HepG2 (cell line): ENCODE measurements at regions not wholly inside any gene's neighbourhood (a gene's known extent, or its start where the extent isn't known, plus 50 kb on each side); places are given as distances from the start of the nearest gene placed in this dataset.
A peak's percentile ranks its signal among the peaks of the same experiment; 100 is the strongest.
"Not testable (repeated sequence)": the region's sequence is repeated elsewhere in the genome, so short reads cannot be mapped to it uniquely, and the experiment has no call there.

Experiments
- ATAC-seq: fragments of 200-7000 bp; cut with Tn5 transposase; 3 replicates; pipeline ENCODE4 v1.9.1; 2020; ENCODE audit warnings: mild to moderate bottlenecking, moderate library complexity
- BruUV-seq: library from RNA; stranded (reverse); fragments of 400-500 nt; replicated peaks from 2 replicates; lab custom pipeline; 2021; lab: Mats Ljungman, UMichigan
- CTCF ChIA-PET: fragments of 300-600 bp; formaldehyde crosslinking; extraction: SDS; loops from one replicate; lab custom pipeline; 2021; ENCODE audit warnings: low total read pairs, inconsistent platforms, low intra/inter-chr PET ratio; lab: Yijun Ruan, JAX
- POLR2A ChIA-PET: fragments of 350-600 bp; sonication (Branson Sonifier 250); formaldehyde crosslinking; loops from one replicate; lab custom pipeline; 2020; ENCODE audit warnings: antibody characterized with exemption, inconsistent platforms; lab: Yijun Ruan, JAX
- DNase-seq: peaks from one replicate; pipeline ENCODE4 v3.0.0-alpha.2; 2015; ENCODE audit warnings: low spot score
- FAIRE-seq: peaks from 3 replicates; lab custom pipeline; 2011; peaks lifted over from hg19 to GRCh38; lab: Jason Lieb, UNC
- H2AFZ ChIP-seq: one replicate; pipeline ENCODE4 v1.6.1; 2011; ENCODE audit warnings: low read length, inconsistent platforms
- H3K27ac ChIP-seq: fragments of 300-600 bp; 3 replicates; pipeline ENCODE4 v1.8.0; 2011; ENCODE audit warnings: mixed run types, mild to moderate bottlenecking, mixed read lengths, low read length, inconsistent platforms; ENCODE audit not compliant: insufficient read depth; ENCODE audit errors: extremely low read length
- H3K27me3 ChIP-seq, 2 experiments: fragments of 200-600 bp in 1 of 2; 2 replicates in 1 of 2; 3 replicates in 1 of 2; pipeline versions ENCODE4 v1.6.0 to v1.8.0; 2011; ENCODE audit warnings: low read length in 2 of 2, mild to moderate bottlenecking in 2 of 2, moderate library complexity in 2 of 2, inconsistent platforms in 1 of 2; ENCODE audit not compliant: insufficient read depth in 2 of 2, control insufficient read depth in 1 of 2
- H3K36me3 ChIP-seq, 2 experiments: fragments of 200-600 bp in 1 of 2; replicated peaks in 1 of 2; 2 replicates in 1 of 2; 3 replicates in 1 of 2; pipeline versions ENCODE4 v1.5.1 to v1.8.0; 2011; ENCODE audit warnings: low read length in 2 of 2, inconsistent platforms in 1 of 2; ENCODE audit not compliant: insufficient read depth in 2 of 2, control insufficient read depth in 1 of 2
- H3K4me1 ChIP-seq: 2 replicates; pipeline ENCODE4 v1.5.1; 2012; ENCODE audit warnings: low read length, inconsistent platforms; ENCODE audit not compliant: insufficient read depth
- H3K4me2 ChIP-seq: 2 replicates; pipeline ENCODE4 v1.6.0; 2011; ENCODE audit warnings: low read depth, low read length, inconsistent platforms
- H3K4me3 ChIP-seq, 3 experiments: fragments of 200-600 bp in 1 of 3; sonication (generic), shearing (Covaris generic) in 1 of 3; replicated peaks in 1 of 3; 2 replicates each; pipeline ENCODE4 v1.5.1; 2011 to 2016; ENCODE audit warnings: low read length in 3 of 3, inconsistent platforms in 2 of 3, low read depth in 2 of 3, mild to moderate bottlenecking in 2 of 3, control low read depth in 1 of 3, mixed read lengths in 1 of 3; ENCODE audit not compliant: insufficient read depth in 1 of 3
- H3K79me2 ChIP-seq: one replicate; pipeline ENCODE4 v1.6.1; 2011; ENCODE audit warnings: low read length, inconsistent platforms; ENCODE audit not compliant: insufficient read depth
- H3K9ac ChIP-seq: 2 replicates; pipeline ENCODE4 v1.6.0; 2011; ENCODE audit warnings: mild to moderate bottlenecking, low read depth, low read length, inconsistent platforms; ENCODE audit not compliant: insufficient read depth
- H3K9me3 ChIP-seq: 2 replicates; pipeline ENCODE4 v1.5.1; 2012; ENCODE audit warnings: mild to moderate bottlenecking, low read length
- H4K20me1 ChIP-seq: 2 replicates; pipeline ENCODE4 v1.6.0; 2011; ENCODE audit warnings: inconsistent platforms, mild to moderate bottlenecking, low read length, moderate library complexity; ENCODE audit not compliant: insufficient read depth
- JUN ChIP-seq: sonication (generic); formaldehyde crosslinking; IDR thresholded peaks from 2 replicates; pipeline ENCODE4 v1.4.0; 2020; ENCODE audit warnings: mild to moderate bottlenecking, missing genetic modification reagents
- POGZ ChIP-seq: sonication (generic); formaldehyde crosslinking; IDR thresholded peaks from 2 replicates; pipeline ENCODE4 v1.4.0; 2020; ENCODE audit warnings: mild to moderate bottlenecking, missing genetic modification reagents
- THAP11 ChIP-seq: IDR thresholded peaks from 2 replicates; pipeline ENCODE4 v1.6.1; 2016; ENCODE audit warnings: missing biosample characterization, missing genetic modification reagents
- YEATS2 ChIP-seq: sonication (generic); formaldehyde crosslinking; IDR thresholded peaks from 2 replicates; pipeline ENCODE4 v1.4.0; 2020; ENCODE audit warnings: missing genetic modification reagents, borderline replicate concordance
- ZBTB38 ChIP-seq: sonication (generic); formaldehyde crosslinking; IDR thresholded peaks from 2 replicates; pipeline ENCODE4 v1.5.1; 2020; ENCODE audit warnings: mild to moderate bottlenecking, missing genetic modification reagents
- WGBS: methylation state at CpG from one replicate; pipeline ENCODE4 v1.1.6; 2017; ENCODE audit warnings: low lambda C conversion rate; 5-methylcytosine and 5-hydroxymethylcytosine counted together
- in situ Hi-C: cut with HindIII; loops from 2 replicates; pipeline ENCODE4 v1.10.0; 2017; ENCODE audit warnings: low pct_unique_long_range_greater_than_20kb; ENCODE audit not compliant: extremely low pct_ligation_motif_present
- intact Hi-C: fragments of 100-400 bp; cut with micrococcal nuclease; formaldehyde crosslinking; loops from one replicate; pipeline ENCODE4 v1.10.0; 2022; ENCODE audit not compliant: unreplicated experiment
- TF ChIP-seq, protein P1 (sequence below): sonication (generic); formaldehyde crosslinking; IDR thresholded peaks from 2 replicates; pipeline ENCODE4 v1.5.0; 2020; ENCODE audit warnings: mild to moderate bottlenecking, missing genetic modification reagents, moderate library complexity
- TF ChIP-seq, protein P2 (sequence below): sonication (generic); formaldehyde crosslinking; IDR thresholded peaks from 2 replicates; pipeline ENCODE4 v1.4.0; 2020; ENCODE audit warnings: missing genetic modification reagents

DNA sequence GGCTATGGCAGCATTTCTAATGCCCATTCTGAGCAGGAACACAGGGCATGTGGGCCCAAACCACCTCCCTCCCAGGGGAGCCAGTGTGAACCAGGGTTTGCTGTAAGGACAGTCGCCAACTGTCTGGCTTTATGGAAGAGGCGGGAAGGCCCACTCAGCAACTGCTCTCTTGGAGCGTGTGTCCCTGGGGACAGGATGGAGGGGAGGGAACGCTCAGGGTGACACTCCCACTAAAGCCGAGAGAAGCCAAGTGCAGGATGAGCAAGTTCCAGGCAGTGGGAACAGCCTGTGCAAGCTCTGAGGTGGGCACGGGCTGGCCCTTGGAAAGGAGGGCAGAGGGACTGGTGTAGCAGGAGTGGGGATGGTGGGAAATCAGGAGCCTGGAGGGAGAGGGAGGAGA lies 233.0 kb upstream of the FRG2C start:
- H3K9me3 ChIP-seq, DNase-seq, in situ Hi-C loops, H3K36me3 ChIP-seq, H2AFZ ChIP-seq, ATAC-seq, BruUV-seq, FAIRE-seq, H3K4me2 ChIP-seq, CTCF ChIA-PET, POLR2A ChIA-PET, H3K9ac ChIP-seq, H3K27ac ChIP-seq, H4K20me1 ChIP-seq, H3K79me2 ChIP-seq, H3K4me3 ChIP-seq, H3K27me3 ChIP-seq: not testable (repeated sequence)
- intact Hi-C loops: loop anchor here (10.0 kb wide), 1 partner anchor 224 kb away; no protein-coding TSS in a partner anchor
- H3K4me1 ChIP-seq: peaks cover 18% of the 10 kb centered on the region
- 96% methylated on average over 3 of the region's 6 CpGs for WGBS

DNA sequence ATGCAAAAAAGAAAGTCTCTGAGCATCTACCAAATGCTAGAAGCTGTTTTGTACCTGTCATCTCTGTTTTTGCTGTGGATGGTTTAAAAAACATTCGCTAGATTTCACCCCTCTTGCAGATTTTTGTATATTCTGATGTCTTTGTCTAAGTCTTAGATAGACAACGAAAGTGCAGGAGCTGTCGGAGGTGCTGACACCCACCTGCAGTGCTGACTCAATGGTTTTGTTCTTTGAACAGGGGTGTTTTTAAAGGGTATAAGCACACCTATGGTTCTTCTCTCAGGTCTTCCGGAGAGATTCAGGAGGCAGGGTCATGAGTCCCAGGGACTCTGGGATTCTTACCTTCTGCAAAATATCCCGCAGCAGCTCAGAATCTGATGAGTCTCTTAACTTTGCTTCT lies 231.7 kb upstream of the FRG2C start:
- H3K27ac ChIP-seq, FAIRE-seq, BruUV-seq, H3K4me3 ChIP-seq, H3K27me3 ChIP-seq, in situ Hi-C loops, H3K9me3 ChIP-seq, ATAC-seq, H3K9ac ChIP-seq, POLR2A ChIA-PET, H4K20me1 ChIP-seq, H2AFZ ChIP-seq, DNase-seq, CTCF ChIA-PET, H3K36me3 ChIP-seq, H3K79me2 ChIP-seq, H3K4me2 ChIP-seq: not testable (repeated sequence)
- intact Hi-C loops: loop anchor here (10.0 kb wide), 1 partner anchor 222 kb away; no protein-coding TSS in a partner anchor
- WGBS: 93% methylated on average over 5 of the region's 5 CpGs
- H3K4me1 ChIP-seq: peaks cover 18% of the 10 kb centered on the region

DNA sequence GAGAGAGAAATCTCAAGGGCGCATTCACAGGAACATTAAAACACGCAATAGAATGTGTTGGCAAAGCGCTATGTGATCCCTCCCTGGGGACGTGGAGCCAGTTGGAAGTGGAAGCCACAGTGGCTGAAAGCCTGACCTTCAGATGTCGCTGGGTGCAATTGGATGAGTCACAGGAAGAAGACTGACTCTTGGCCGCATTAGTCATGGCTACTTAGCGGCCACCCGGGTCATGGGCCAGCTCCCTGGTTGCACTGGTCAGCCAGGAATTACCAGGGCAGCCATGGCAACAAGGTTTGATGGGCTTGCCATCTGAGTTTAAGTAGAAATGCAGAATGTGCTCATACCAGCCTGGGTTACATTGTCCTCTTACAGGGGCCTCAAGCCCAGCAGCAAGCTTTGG lies 231.2 kb upstream of the FRG2C start:
- ATAC-seq: peak; percentile 51; the same call in 2 of the 3 replicates
- H3K9ac ChIP-seq, H3K79me2 ChIP-seq, FAIRE-seq, POLR2A ChIA-PET, H4K20me1 ChIP-seq, BruUV-seq, H3K36me3 ChIP-seq, CTCF ChIA-PET, in situ Hi-C loops, H3K27me3 ChIP-seq, H3K4me3 ChIP-seq, H3K9me3 ChIP-seq, H2AFZ ChIP-seq: not testable (repeated sequence)
- WGBS: 100% methylated on average over 1 of the region's 8 CpGs
- peak; percentile 82 for DNase-seq
- Histone ChIP-seq H3K4me1 (peaks cover 18% of the 10 kb centered on the region), H3K4me2 (peak overlapping the region; percentile 32; the same call in 1 of the 2 replicates), H3K27ac (peak overlapping the region; percentile 52)
- intact Hi-C loops: loop anchor here (10.0 kb wide), 1 partner anchor 222 kb away; no protein-coding TSS in a partner anchor
- TF ChIP-seq POGZ (peak; percentile 45; the same call in 1 of the 2 replicates), JUN (CRISPR knock-in tag) (0 out of 2 replicates have a peak, but pooled peaks have one; percentile 32), ZBTB38 (CRISPR knock-in tag) (peak; percentile 79; the same call in 1 of the 2 replicates), THAP11 (CRISPR knock-in tag) (0 out of 2 replicates have a peak, but pooled peaks have one; percentile 17), YEATS2 (CRISPR knock-in tag) (peak; percentile 25; the same call in 1 of the 2 replicates)
- TF ChIP-seq, protein P1, sequence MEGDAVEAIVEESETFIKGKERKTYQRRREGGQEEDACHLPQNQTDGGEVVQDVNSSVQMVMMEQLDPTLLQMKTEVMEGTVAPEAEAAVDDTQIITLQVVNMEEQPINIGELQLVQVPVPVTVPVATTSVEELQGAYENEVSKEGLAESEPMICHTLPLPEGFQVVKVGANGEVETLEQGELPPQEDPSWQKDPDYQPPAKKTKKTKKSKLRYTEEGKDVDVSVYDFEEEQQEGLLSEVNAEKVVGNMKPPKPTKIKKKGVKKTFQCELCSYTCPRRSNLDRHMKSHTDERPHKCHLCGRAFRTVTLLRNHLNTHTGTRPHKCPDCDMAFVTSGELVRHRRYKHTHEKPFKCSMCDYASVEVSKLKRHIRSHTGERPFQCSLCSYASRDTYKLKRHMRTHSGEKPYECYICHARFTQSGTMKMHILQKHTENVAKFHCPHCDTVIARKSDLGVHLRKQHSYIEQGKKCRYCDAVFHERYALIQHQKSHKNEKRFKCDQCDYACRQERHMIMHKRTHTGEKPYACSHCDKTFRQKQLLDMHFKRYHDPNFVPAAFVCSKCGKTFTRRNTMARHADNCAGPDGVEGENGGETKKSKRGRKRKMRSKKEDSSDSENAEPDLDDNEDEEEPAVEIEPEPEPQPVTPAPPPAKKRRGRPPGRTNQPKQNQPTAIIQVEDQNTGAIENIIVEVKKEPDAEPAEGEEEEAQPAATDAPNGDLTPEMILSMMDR (CRISPR knock-in tag): peak; percentile 13; the same call in 1 of the 2 replicates
- TF ChIP-seq, protein P2, sequence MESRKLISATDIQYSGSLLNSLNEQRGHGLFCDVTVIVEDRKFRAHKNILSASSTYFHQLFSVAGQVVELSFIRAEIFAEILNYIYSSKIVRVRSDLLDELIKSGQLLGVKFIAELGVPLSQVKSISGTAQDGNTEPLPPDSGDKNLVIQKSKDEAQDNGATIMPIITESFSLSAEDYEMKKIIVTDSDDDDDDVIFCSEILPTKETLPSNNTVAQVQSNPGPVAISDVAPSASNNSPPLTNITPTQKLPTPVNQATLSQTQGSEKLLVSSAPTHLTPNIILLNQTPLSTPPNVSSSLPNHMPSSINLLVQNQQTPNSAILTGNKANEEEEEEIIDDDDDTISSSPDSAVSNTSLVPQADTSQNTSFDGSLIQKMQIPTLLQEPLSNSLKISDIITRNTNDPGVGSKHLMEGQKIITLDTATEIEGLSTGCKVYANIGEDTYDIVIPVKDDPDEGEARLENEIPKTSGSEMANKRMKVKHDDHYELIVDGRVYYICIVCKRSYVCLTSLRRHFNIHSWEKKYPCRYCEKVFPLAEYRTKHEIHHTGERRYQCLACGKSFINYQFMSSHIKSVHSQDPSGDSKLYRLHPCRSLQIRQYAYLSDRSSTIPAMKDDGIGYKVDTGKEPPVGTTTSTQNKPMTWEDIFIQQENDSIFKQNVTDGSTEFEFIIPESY (CRISPR knock-in tag): peak; percentile 97
